GM23338 (cell line): ENCODE measurements at regions not wholly inside any gene's neighbourhood (a gene's known extent, or its start where the extent isn't known, plus 50 kb on each side); places are given as distances from the start of the nearest gene placed in this dataset.

Source experiments
- ATAC-seq: fragments of 200-7000 bp; cut with Tn5 transposase; 3 replicates; pipeline ENCODE4 v1.9.1; 2020
- DNase-seq: peaks from one replicate; pipeline ENCODE4 v3.0.0-alpha.2; 2015; ENCODE audit warnings: low spot score
- H2AFZ ChIP-seq: fragments of 200-600 bp; sonication (generic); 2 replicates; pipeline ENCODE4 v1.8.0; 2016; ENCODE audit warnings: antibody characterized with exemption, mild to moderate bottlenecking, moderate library complexity
- H3F3A ChIP-seq: fragments of 200-600 bp; sonication (generic); replicated peaks from 2 replicates; pipeline ENCODE4 v1.8.0; 2017; ENCODE audit warnings: antibody characterized with exemption, mixed run types, low read depth
- H3K27ac ChIP-seq: fragments of 200-600 bp; sonication (generic); 2 replicates; pipeline ENCODE4 v1.6.1; 2016; ENCODE audit warnings: low read depth
- H3K27me3 ChIP-seq: fragments of 200-600 bp; sonication (generic); 2 replicates; pipeline ENCODE4 v1.8.0; 2016; ENCODE audit warnings: mild to moderate bottlenecking, mixed run types, moderate library complexity; ENCODE audit not compliant: insufficient read depth
- H3K36me3 ChIP-seq: fragments of 200-600 bp; sonication (generic); 2 replicates; pipeline ENCODE4 v1.8.0; 2016; ENCODE audit warnings: mild to moderate bottlenecking; ENCODE audit not compliant: insufficient read depth
- H3K4me1 ChIP-seq: fragments of 200-600 bp; sonication (generic); 2 replicates; pipeline ENCODE4 v1.8.0; 2016; ENCODE audit warnings: mild to moderate bottlenecking, moderate library complexity; ENCODE audit not compliant: insufficient read depth
- H3K4me2 ChIP-seq: fragments of 200-600 bp; sonication (generic); 2 replicates; pipeline ENCODE4 v1.7.1; 2017; ENCODE audit warnings: mixed run types
- H3K4me3 ChIP-seq: fragments of 200-600 bp; sonication (generic); 2 replicates; pipeline ENCODE4 v1.6.1; 2016; ENCODE audit warnings: mixed run types
- H3K79me2 ChIP-seq: fragments of 200-600 bp; sonication (generic); replicated peaks from 2 replicates; pipeline ENCODE4 v1.8.0; 2017; ENCODE audit warnings: mild to moderate bottlenecking; ENCODE audit not compliant: insufficient read depth
- H3K9me2 ChIP-seq: fragments of 200-600 bp; sonication (generic); 2 replicates; pipeline ENCODE4 v1.8.0; 2017; ENCODE audit not compliant: insufficient read depth
- H4K20me1 ChIP-seq: fragments of 200-600 bp; sonication (generic); replicated peaks from 2 replicates; pipeline ENCODE4 v1.8.0; 2017; ENCODE audit warnings: mild to moderate bottlenecking; ENCODE audit not compliant: insufficient read depth
- H3K27ac Mint-ChIP-seq: 2 replicates; pipeline ENCODE4 v1.8.0; 2020; ENCODE audit warnings: inconsistent platforms, mild to moderate bottlenecking, moderate library complexity, mixed read lengths
- H3K27me3 Mint-ChIP-seq: 3 replicates; pipeline ENCODE4 v1.8.0; 2022; ENCODE audit warnings: low read depth, mild to moderate bottlenecking, moderate library complexity, mixed read lengths, inconsistent platforms; ENCODE audit not compliant: insufficient read depth, poor library complexity
- H3K36me3 Mint-ChIP-seq: 3 replicates; pipeline ENCODE4 v1.8.0; 2021; ENCODE audit warnings: low read depth, mild to moderate bottlenecking, inconsistent platforms, moderate library complexity, mixed read lengths
- H3K4me1 Mint-ChIP-seq: 3 replicates; pipeline ENCODE4 v1.8.0; 2020; ENCODE audit warnings: mild to moderate bottlenecking, inconsistent platforms, mixed read lengths
- H3K4me3 Mint-ChIP-seq: 3 replicates; pipeline ENCODE4 v1.8.0; 2021; ENCODE audit warnings: moderate library complexity, mild to moderate bottlenecking, inconsistent platforms, mixed read lengths
- H3K9me3 Mint-ChIP-seq: 3 replicates; pipeline ENCODE4 v1.8.0; 2020; ENCODE audit warnings: moderate library complexity, mild to moderate bottlenecking, inconsistent platforms, mixed read lengths
- CREB1 ChIP-seq: fragments of 250-450 bp; sonication (Bioruptor Pico); IDR thresholded peaks from 2 replicates; pipeline ENCODE4 v1.5.0; 2020; ENCODE audit warnings: low read depth, mild to moderate bottlenecking, moderate library complexity
- ETS1 ChIP-seq: IDR thresholded peaks from 2 replicates; pipeline ENCODE4 v1.6.1; 2016; ENCODE audit warnings: antibody characterized with exemption
- EZH2 ChIP-seq: fragments of 200-600 bp; sonication (generic); IDR thresholded peaks from one replicate; pipeline ENCODE4 v1.8.0; 2017; ENCODE audit warnings: antibody characterized with exemption, mild to moderate bottlenecking, low read depth; ENCODE audit not compliant: unreplicated experiment
- EZH2phosphoT487 ChIP-seq: fragments of 200-600 bp; sonication (generic); IDR thresholded peaks from one replicate; pipeline ENCODE4 v1.8.1; 2018; ENCODE audit warnings: antibody characterized with exemption; ENCODE audit not compliant: unreplicated experiment
- JUNB ChIP-seq: IDR thresholded peaks from one replicate; pipeline ENCODE4 v1.6.1; 2016; ENCODE audit warnings: antibody characterized with exemption; ENCODE audit not compliant: unreplicated experiment
- NANOG ChIP-seq: IDR thresholded peaks from 2 replicates; pipeline ENCODE4 v1.6.1; 2016; ENCODE audit warnings: antibody characterized with exemption, borderline replicate concordance
- POLR2AphosphoS5 ChIP-seq: IDR thresholded peaks from 2 replicates; pipeline ENCODE4 v1.6.1; 2016; ENCODE audit warnings: antibody characterized with exemption, low read depth
- STAT1 ChIP-seq: IDR thresholded peaks from one replicate; pipeline ENCODE4 v1.6.1; 2016; ENCODE audit warnings: antibody characterized with exemption; ENCODE audit not compliant: unreplicated experiment
- ZNF114 ChIP-seq: fragments of 250-450 bp; sonication (Bioruptor Pico); IDR thresholded peaks from 2 replicates; pipeline ENCODE4 v1.5.0; 2020; ENCODE audit warnings: mild to moderate bottlenecking, moderate library complexity
- ZNF331 ChIP-seq: fragments of 250-450 bp; sonication (Bioruptor Pico); IDR thresholded peaks from 2 replicates; pipeline ENCODE4 v1.5.0; 2020; ENCODE audit warnings: low read depth, mild to moderate bottlenecking, moderate library complexity
- ZNF462 ChIP-seq: fragments of 250-450 bp; sonication (Bioruptor Pico); IDR thresholded peaks from 2 replicates; pipeline ENCODE4 v1.5.0; 2020; ENCODE audit warnings: mild to moderate bottlenecking, moderate library complexity
- TF ChIP-seq, protein P1 (sequence below), 2 experiments: fragments of 200-600 bp in 1 of 2; sonication (generic) in 1 of 2; conservative IDR thresholded peaks; 2 replicates each; pipeline versions ENCODE4 v1.5.1 to v1.6.1; 2016 to 2017; ENCODE audit warnings: antibody characterized with exemption in 2 of 2, low read depth in 2 of 2, mild to moderate bottlenecking in 2 of 2, moderate library complexity in 1 of 2
- TF ChIP-seq, protein P2 (sequence below): IDR thresholded peaks from one replicate; pipeline ENCODE4 v1.6.1; 2018; ENCODE audit warnings: antibody characterized with exemption; ENCODE audit not compliant: unreplicated experiment

- Histone ChIP-seq H3K27me3 (no peaks in the 10 kb centered on the region), H2AFZ (no peak overlapping the region), H3K9me2 (no peaks in the 10 kb centered on the region), H3F3A (no peaks in the 10 kb centered on the region), H3K27ac (no peak overlapping the region), H4K20me1 (no peaks in the 10 kb centered on the region), H3K4me2 (no peak overlapping the region), H3K36me3 (no peaks in the 10 kb centered on the region), H3K79me2 (no peaks in the 10 kb centered on the region), H3K4me3 (no peak overlapping the region), H3K4me1 (no peaks in the 10 kb centered on the region)
- DNase-seq, result no peak
- no peak for TF ChIP-seq EZH2phosphoT487
- no peak for TF ChIP-seq POLR2AphosphoS5
- TF ChIP-seq, protein P1, sequence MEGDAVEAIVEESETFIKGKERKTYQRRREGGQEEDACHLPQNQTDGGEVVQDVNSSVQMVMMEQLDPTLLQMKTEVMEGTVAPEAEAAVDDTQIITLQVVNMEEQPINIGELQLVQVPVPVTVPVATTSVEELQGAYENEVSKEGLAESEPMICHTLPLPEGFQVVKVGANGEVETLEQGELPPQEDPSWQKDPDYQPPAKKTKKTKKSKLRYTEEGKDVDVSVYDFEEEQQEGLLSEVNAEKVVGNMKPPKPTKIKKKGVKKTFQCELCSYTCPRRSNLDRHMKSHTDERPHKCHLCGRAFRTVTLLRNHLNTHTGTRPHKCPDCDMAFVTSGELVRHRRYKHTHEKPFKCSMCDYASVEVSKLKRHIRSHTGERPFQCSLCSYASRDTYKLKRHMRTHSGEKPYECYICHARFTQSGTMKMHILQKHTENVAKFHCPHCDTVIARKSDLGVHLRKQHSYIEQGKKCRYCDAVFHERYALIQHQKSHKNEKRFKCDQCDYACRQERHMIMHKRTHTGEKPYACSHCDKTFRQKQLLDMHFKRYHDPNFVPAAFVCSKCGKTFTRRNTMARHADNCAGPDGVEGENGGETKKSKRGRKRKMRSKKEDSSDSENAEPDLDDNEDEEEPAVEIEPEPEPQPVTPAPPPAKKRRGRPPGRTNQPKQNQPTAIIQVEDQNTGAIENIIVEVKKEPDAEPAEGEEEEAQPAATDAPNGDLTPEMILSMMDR (conservative IDR thresholded peaks at IDR 0.05; ENCODE audit: low read depth in 2 of 2), result no peak
- no peak for TF ChIP-seq ETS1
- TF ChIP-seq NANOG, result no peak
- TF ChIP-seq, protein P2, sequence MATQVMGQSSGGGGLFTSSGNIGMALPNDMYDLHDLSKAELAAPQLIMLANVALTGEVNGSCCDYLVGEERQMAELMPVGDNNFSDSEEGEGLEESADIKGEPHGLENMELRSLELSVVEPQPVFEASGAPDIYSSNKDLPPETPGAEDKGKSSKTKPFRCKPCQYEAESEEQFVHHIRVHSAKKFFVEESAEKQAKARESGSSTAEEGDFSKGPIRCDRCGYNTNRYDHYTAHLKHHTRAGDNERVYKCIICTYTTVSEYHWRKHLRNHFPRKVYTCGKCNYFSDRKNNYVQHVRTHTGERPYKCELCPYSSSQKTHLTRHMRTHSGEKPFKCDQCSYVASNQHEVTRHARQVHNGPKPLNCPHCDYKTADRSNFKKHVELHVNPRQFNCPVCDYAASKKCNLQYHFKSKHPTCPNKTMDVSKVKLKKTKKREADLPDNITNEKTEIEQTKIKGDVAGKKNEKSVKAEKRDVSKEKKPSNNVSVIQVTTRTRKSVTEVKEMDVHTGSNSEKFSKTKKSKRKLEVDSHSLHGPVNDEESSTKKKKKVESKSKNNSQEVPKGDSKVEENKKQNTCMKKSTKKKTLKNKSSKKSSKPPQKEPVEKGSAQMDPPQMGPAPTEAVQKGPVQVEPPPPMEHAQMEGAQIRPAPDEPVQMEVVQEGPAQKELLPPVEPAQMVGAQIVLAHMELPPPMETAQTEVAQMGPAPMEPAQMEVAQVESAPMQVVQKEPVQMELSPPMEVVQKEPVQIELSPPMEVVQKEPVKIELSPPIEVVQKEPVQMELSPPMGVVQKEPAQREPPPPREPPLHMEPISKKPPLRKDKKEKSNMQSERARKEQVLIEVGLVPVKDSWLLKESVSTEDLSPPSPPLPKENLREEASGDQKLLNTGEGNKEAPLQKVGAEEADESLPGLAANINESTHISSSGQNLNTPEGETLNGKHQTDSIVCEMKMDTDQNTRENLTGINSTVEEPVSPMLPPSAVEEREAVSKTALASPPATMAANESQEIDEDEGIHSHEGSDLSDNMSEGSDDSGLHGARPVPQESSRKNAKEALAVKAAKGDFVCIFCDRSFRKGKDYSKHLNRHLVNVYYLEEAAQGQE, result no peak
- no peak for TF ChIP-seq EZH2
- TF ChIP-seq ZNF462 (CRISPR knock-in tag), result no peak
- TF ChIP-seq CREB1 (CRISPR knock-in tag), result no peak
- no peak for TF ChIP-seq ZNF114 (CRISPR knock-in tag)
- no peak for TF ChIP-seq ZNF331 (CRISPR knock-in tag)
- no peak for TF ChIP-seq STAT1
- TF ChIP-seq JUNB, result no peak
- Mint-ChIP-seq H3K27me3 (no peaks in the 10 kb centered on the region), H3K4me1 (no peaks in the 10 kb centered on the region), H3K27ac (no peak overlapping the region), H3K4me3 (no peak overlapping the region), H3K36me3 (no peaks in the 10 kb centered on the region), H3K9me3 (no peaks in the 10 kb centered on the region)
- no peak for ATAC-seq
Measured at GRCh38 chr7:42729053-42729765, 182.7 kb downstream of the C7orf25 start.
